HG03565 (cell line): ENCODE measurements at regions not wholly inside any gene's neighbourhood (a gene's known extent, or its start where the extent isn't known, plus 50 kb on each side); places are given as distances from the start of the nearest gene placed in this dataset.

ENCODE experiments used
- ATAC-seq: cut with Tn5 transposase; IDR thresholded peaks from one replicate; pipeline ENCODE4 v1.9.1; 2021; ENCODE audit warnings: mild to moderate bottlenecking, moderate library complexity; ENCODE audit not compliant: unreplicated experiment

- no peak for ATAC-seq
Observed at GRCh38 chr5:40416098-40416497, 263.6 kb upstream of the PTGER4 start.

- ATAC-seq: no peak
Observed at GRCh38 chr5:40414922-40415321, 264.8 kb upstream of the PTGER4 start.

- ATAC-seq: no peak
Observed at GRCh38 chr5:40413743-40414142, 266.0 kb upstream of the PTGER4 start.

- no peak for ATAC-seq
Observed at GRCh38 chr5:40412771-40413170, 266.9 kb upstream of the PTGER4 start.

GRCh38 chr5:40410964-40411635 lies 268.6 kb upstream of the PTGER4 start:
- ATAC-seq: no peak

GRCh38 chr5:40410231-40410861 lies 269.4 kb upstream of the PTGER4 start:
- no peak for ATAC-seq

GRCh38 chr5:40409601-40410000 lies 270.1 kb upstream of the PTGER4 start:
- ATAC-seq: no peak

- no peak for ATAC-seq
Observed at GRCh38 chr5:40406741-40407211, 272.9 kb upstream of the PTGER4 start.

GRCh38 chr5:40405996-40406740 lies 273.5 kb upstream of the PTGER4 start:
- no peak for ATAC-seq

- no peak for ATAC-seq
Observed at GRCh38 chr5:40405230-40405629, 274.5 kb upstream of the PTGER4 start.

- ATAC-seq: peak; percentile 68
Observed at GRCh38 chr5:40404613-40405012, 275.1 kb upstream of the PTGER4 start.

- ATAC-seq: no peak
Observed at GRCh38 chr5:40402007-40402364, 277.7 kb upstream of the PTGER4 start.

- ATAC-seq: peak; percentile 53
Observed at GRCh38 chr5:40401284-40402006, 278.3 kb upstream of the PTGER4 start.

GRCh38 chr5:40400245-40400644 lies 279.5 kb upstream of the PTGER4 start:
- no peak for ATAC-seq

- ATAC-seq: no peak
Observed at GRCh38 chr5:40399349-40399748, 280.4 kb upstream of the PTGER4 start.

GRCh38 chr5:40397976-40398375 lies 281.7 kb upstream of the PTGER4 start:
- no peak for ATAC-seq

GRCh38 chr5:40397091-40397490 lies 282.6 kb upstream of the PTGER4 start:
- ATAC-seq: no peak

GRCh38 chr5:40396317-40396716 lies 283.4 kb upstream of the PTGER4 start:
- no peak for ATAC-seq

GRCh38 chr5:40395251-40395650 lies 284.5 kb upstream of the PTGER4 start:
- ATAC-seq: no peak

GRCh38 chr5:40394698-40395097 lies 285.0 kb upstream of the PTGER4 start:
- ATAC-seq: no peak

GRCh38 chr5:40391642-40392041 lies 288.1 kb upstream of the PTGER4 start:
- no peak for ATAC-seq
